SK-N-MC (cell line): ENCODE measurements at regions not wholly inside any gene's neighbourhood (a gene's known extent, or its start where the extent isn't known, plus 50 kb on each side); places are given as distances from the start of the nearest gene placed in this dataset.

Experiments used
- DNase-seq: peaks from one replicate; pipeline ENCODE4 v3.0.0-alpha.2; 2011; ENCODE audit warnings: low read depth, low spot score
- H3K27ac ChIP-seq: fragments of 200-600 bp; sonication (generic); 2 replicates; pipeline ENCODE4 v1.5.1; 2016; ENCODE audit warnings: mixed run types
- H3K36me3 ChIP-seq: fragments of 200-600 bp; sonication (generic); 2 replicates; pipeline ENCODE4 v1.6.1; 2017; ENCODE audit warnings: antibody characterized with exemption, low read length, mixed read lengths; ENCODE audit not compliant: insufficient read depth
- H3K4me3 ChIP-seq: fragments of 200-600 bp; sonication (generic); 2 replicates; pipeline ENCODE4 v1.5.1; 2016
- H3K9ac ChIP-seq: fragments of 200-600 bp; sonication (generic); 2 replicates; pipeline ENCODE4 v1.8.0; 2017; ENCODE audit warnings: mixed run types, mixed read lengths; ENCODE audit not compliant: insufficient read length
- H3K9me3 ChIP-seq: fragments of 200-600 bp; sonication (generic); 2 replicates; pipeline ENCODE4 v1.6.1; 2017; ENCODE audit warnings: low read depth, mild to moderate bottlenecking, antibody characterized with exemption, low read length, moderate library complexity, mixed read lengths
- EZH2 ChIP-seq: fragments of 200-600 bp; sonication (generic); IDR thresholded peaks from one replicate; pipeline ENCODE4 v1.6.1; 2017; ENCODE audit warnings: antibody characterized with exemption
- FOXP2 ChIP-seq: optimal IDR thresholded peaks from 2 replicates; pipeline ENCODE3; 2011; ENCODE audit warnings: mild to moderate bottlenecking, moderate library complexity; ENCODE audit not compliant: insufficient read depth; ENCODE audit errors: extremely low read length, control extremely low read depth
- POLR2AphosphoS5 ChIP-seq: IDR thresholded peaks from 2 replicates; pipeline ENCODE4 v1.6.1; 2012; ENCODE audit warnings: mild to moderate bottlenecking, low read depth, low read length, borderline replicate concordance

DNA sequence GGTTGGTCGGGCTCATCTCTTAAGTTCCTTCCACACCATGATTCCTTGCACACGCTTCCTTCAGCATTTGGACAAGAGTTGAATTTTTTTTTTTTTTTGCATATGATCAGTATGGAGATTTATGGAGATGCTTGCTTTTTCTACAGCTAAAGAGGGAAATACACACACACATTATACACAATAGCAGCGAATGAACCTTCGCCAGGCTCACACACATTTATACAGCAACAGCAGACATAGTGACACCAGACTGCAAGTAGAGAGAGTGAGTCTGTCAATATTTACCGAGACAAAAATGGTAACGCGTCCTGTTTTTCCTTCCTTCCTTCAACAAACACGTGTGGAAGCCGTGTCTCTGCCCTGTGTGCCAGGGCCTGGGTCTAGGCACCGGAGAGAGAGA is 897.9 kb downstream of the BCL11B start:
- no peak for DNase-seq
- no peak overlapping the region for H3K9ac ChIP-seq
- no peak overlapping the region for H3K4me3 ChIP-seq
- no peaks in the 10 kb centered on the region for H3K36me3 ChIP-seq
- no peak for TF ChIP-seq FOXP2
- TF ChIP-seq EZH2 = no peak
- TF ChIP-seq POLR2AphosphoS5 = no peak
- H3K9me3 ChIP-seq = no peaks in the 10 kb centered on the region
- H3K27ac ChIP-seq = no peak overlapping the region

GRCh38 chr14:98375566-98375965 is 896.4 kb downstream of the BCL11B start:
- no peak overlapping the region for H3K4me3 ChIP-seq
- H3K9me3 ChIP-seq = no peaks in the 10 kb centered on the region
- H3K9ac ChIP-seq = no peak overlapping the region
- DNase-seq = no peak
- no peaks in the 10 kb centered on the region for H3K36me3 ChIP-seq
- no peak for TF ChIP-seq FOXP2
- TF ChIP-seq POLR2AphosphoS5 = no peak
- no peak for TF ChIP-seq EZH2
- no peak overlapping the region for H3K27ac ChIP-seq

GRCh38 chr14:98379830-98380229 is 892.2 kb downstream of the BCL11B start:
- Histone ChIP-seq H3K4me3 (no peak overlapping the region), H3K36me3 (no peaks in the 10 kb centered on the region), H3K27ac (no peak overlapping the region), H3K9ac (no peak overlapping the region), H3K9me3 (no peaks in the 10 kb centered on the region)
- no peak for DNase-seq
- no peak for TF ChIP-seq POLR2AphosphoS5
- TF ChIP-seq EZH2 = no peak
- TF ChIP-seq FOXP2 = no peak

DNA sequence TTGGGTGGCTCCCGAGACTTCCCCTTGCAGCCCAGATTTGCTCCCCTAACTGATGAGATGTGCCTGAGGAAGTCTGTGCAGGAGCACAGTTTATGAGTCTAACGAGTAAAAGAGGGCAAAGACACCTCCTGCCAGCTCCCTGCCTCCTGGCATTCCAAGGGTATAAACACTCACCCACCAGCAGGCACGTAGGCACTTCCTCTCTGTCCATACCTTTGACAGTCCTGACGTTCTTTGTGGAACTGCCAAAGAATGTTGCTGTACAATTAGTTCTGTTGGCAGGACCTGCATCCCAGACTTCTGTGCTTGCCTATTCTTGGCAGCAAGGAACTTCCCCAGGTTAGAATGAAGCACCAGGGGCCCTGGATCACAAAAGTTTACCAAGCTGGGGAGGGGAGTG is 889.3 kb downstream of the BCL11B start:
- TF ChIP-seq FOXP2 = no peak
- TF ChIP-seq EZH2 = no peak
- no peak for TF ChIP-seq POLR2AphosphoS5
- no peaks in the 10 kb centered on the region for H3K36me3 ChIP-seq

DNA sequence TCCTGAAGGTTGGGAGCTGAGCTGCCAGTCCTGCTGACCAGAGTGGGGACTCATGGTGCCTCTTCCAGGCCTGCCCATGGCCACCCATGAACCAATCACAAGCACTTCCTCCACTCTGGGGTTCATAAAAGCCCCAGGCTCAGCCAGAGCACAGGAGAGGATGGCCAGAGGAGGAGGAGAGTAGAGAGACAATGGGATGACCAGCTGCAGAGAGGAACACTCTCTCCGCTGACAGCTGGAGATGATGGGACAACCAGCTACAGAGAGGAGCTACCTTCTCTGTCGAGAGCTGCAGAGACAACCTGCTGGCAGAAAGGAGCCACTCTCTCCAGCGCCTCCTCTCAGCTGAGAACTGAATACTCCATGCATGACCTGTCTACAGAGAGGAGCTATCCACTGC is 886.1 kb downstream of the BCL11B start:
- Histone ChIP-seq H3K9ac (no peak overlapping the region), H3K4me3 (no peak overlapping the region), H3K27ac (no peak overlapping the region), H3K36me3 (no peaks in the 10 kb centered on the region), H3K9me3 (no peaks in the 10 kb centered on the region)
- TF ChIP-seq FOXP2 (no peak), POLR2AphosphoS5 (no peak), EZH2 (no peak)
- no peak for DNase-seq

More for the DNA sequence above, 889.3 kb downstream of the BCL11B start:
- no peak overlapping the region for H3K9ac ChIP-seq
- H3K4me3 ChIP-seq = no peak overlapping the region
- H3K27ac ChIP-seq = no peak overlapping the region
- H3K9me3 ChIP-seq = no peaks in the 10 kb centered on the region
- DNase-seq = no peak

- DNase-seq = no peak
- Histone ChIP-seq H3K4me3 (no peak overlapping the region), H3K9me3 (no peaks in the 10 kb centered on the region), H3K27ac (no peak overlapping the region), H3K9ac (no peak overlapping the region), H3K36me3 (no peaks in the 10 kb centered on the region)
- no peak for TF ChIP-seq POLR2AphosphoS5
- no peak for TF ChIP-seq FOXP2
- no peak for TF ChIP-seq EZH2
These were observed 880.9 kb downstream of the BCL11B start for GRCh38 chr14:98391061-98391460.

GRCh38 chr14:98393527-98393926 is 878.5 kb downstream of the BCL11B start:
- Histone ChIP-seq H3K36me3 (no peaks in the 10 kb centered on the region), H3K9ac (no peak overlapping the region), H3K4me3 (no peak overlapping the region), H3K27ac (no peak overlapping the region), H3K9me3 (no peaks in the 10 kb centered on the region)
- no peak for DNase-seq
- TF ChIP-seq POLR2AphosphoS5 = no peak
- TF ChIP-seq FOXP2 = no peak
- no peak for TF ChIP-seq EZH2

DNA sequence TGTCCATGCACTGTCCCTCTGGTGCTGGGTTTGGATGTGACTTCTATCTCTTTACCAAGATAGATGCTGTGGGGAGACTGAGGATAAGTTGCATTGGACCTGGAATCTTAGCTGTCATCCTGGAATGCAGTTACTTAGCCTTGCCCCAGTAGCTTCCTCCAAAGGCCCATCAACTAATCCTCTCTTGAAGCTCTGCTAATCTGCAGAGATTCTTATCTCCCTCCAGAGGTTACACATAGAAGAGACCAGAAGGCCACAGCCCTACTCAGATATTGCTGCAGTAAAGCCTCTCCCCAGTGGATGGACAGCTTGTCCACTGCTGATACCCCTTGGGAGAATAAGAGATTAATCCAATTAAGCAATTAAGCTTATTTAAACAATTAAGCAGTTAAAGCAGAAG is 867.2 kb downstream of the BCL11B start:
- DNase-seq = no peak
- H3K9me3 ChIP-seq = no peaks in the 10 kb centered on the region
- no peaks in the 10 kb centered on the region for H3K36me3 ChIP-seq
- no peak overlapping the region for H3K4me3 ChIP-seq
- H3K27ac ChIP-seq = no peak overlapping the region
- no peak overlapping the region for H3K9ac ChIP-seq
- no peak for TF ChIP-seq FOXP2
- TF ChIP-seq POLR2AphosphoS5 = no peak
- TF ChIP-seq EZH2 = no peak

- H3K9ac ChIP-seq = no peak overlapping the region
These were observed 863.9 kb downstream of the BCL11B start for GRCh38 chr14:98408024-98408555.

More at GRCh38 chr14:98408024-98408555, 863.9 kb downstream of the BCL11B start:
- no peaks in the 10 kb centered on the region for H3K9me3 ChIP-seq
- H3K4me3 ChIP-seq = no peak overlapping the region
- no peak for DNase-seq
- TF ChIP-seq EZH2 (no peak), FOXP2 (no peak), POLR2AphosphoS5 (no peak)
- no peaks in the 10 kb centered on the region for H3K36me3 ChIP-seq
- no peak overlapping the region for H3K27ac ChIP-seq
